Stimulated activated CD4-positive, alpha-beta T cell treated with anti-CD3 and anti-CD28 coated beads, Interleukin-4, amount 100 ng/mL, for 24 hours (primary cell): ENCODE measurements at regions not wholly inside any gene's neighbourhood (a gene's known extent, or its start where the extent isn't known, plus 50 kb on each side); places are given as distances from the start of the nearest gene placed in this dataset.
"Not testable (repeated sequence)": the region's sequence is repeated elsewhere in the genome, so short reads cannot be mapped to it uniquely, and the experiment has no call there.

Experiments used
- DNase-seq: peaks from one replicate; pipeline ENCODE4 v3.0.0-alpha.2; 2020

DNA sequence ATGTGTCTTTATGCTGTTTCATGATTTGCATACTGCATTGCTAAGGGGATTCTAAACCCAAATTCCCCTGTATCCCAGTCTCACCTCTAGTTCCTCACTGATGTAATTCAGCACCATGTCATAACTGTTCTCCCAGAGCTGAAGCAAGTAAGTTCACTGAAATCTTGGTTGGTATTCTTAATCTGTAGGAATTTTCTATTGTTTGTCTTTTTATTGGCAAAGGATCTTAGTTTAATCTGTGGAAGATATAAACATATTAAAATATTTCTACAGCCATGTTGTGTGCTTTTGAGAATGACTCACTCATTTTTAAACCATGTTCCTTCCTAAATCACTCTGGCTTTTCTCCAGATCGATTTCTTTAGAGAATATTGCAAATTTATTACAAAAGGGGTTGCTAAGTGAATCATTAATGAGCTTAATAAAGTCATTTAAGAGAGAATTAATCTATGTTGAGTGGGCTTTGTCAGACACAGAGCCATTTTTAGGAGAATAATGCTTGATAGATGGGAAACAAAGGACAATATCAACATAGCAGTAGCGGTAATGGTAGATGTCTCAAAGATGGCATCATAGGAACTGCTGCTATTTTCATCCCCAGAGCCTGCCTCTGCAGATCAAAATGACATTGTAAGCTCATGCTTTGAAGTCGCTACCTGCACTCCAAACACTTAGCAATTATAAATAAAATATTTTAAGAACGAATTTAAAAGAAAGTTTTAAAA is 110.0 kb downstream of the ENC1 start:
- DNase-seq: no peak

DNA sequence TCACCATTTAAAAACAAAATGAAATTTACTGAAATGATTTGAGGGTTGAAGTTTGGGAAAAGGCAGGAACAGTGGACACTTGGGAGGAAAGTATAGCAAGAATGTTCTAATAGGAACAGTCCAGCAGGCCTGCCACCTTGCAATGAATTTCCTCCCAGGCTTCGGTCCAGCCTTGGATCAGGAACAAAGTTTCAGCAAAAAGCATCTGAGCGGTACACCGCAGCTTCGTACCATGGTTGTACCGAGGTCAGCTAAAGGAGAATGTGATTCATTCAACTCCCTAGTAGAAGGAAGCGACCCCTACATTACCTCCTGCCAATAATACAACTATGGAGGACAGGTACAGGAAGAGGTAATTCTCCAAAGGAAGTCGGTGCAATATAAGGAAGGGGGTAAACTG is 111.4 kb downstream of the ENC1 start:
- DNase-seq: no peak

DNA sequence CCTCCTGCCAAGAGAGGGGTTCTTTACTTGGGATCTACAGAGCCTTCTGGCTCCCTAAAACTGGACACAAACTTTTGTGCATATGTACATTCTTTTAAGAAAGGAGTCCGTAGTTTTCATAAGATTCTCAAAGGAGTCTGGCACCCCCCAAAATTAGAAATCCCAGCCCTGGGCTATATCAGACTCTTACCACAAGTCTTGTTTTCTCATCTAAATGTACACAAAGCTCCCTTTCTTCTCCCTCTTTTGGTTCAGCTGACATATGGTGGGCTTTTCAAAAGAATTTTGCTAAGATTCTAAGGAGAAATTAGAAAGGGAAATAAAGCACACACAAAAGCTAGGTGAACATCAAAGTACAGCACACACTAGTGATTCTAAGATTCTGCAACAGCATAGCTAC is 114.4 kb downstream of the ENC1 start:
- no peak for DNase-seq

DNA sequence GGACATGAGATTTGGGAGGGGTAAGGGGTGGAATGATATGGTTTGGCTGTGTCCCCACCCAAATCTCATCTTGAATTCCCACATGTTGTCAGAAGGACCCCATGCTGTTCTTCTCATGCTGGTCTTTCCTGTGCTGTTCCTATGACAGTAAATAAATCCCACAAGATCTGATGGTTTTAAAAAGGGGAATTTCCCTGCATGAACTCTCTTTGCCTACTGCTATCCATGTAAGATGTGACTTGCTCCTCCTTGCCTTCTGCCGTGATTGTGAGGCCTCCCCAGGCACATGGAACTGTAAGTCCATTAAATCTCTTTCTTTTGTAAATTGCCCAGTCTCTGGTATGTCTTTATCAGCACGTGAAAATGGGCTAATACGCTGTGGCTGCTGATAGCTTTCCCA is 115.8 kb downstream of the ENC1 start:
- DNase-seq: not testable (repeated sequence)

DNA sequence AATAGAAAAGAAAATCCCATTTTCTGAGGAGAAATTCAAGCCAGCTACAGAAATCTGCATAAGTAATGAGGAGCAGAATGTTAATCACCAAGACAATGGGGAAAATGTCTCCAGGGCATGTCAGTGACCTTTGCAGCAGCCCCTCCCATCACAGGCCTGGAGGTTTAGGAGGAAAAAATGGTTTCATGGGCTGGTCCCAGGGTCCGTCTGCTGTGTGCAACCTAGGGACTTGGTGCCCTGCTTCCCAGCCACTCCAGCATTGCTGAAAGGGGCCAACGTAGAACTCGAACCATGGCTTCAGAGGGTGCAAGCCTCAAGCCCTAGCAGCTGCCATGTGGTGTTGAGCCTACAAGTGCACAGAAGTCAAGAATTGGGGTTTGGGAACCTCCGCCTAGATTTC is 116.8 kb downstream of the ENC1 start:
- DNase-seq: not testable (repeated sequence)

DNA sequence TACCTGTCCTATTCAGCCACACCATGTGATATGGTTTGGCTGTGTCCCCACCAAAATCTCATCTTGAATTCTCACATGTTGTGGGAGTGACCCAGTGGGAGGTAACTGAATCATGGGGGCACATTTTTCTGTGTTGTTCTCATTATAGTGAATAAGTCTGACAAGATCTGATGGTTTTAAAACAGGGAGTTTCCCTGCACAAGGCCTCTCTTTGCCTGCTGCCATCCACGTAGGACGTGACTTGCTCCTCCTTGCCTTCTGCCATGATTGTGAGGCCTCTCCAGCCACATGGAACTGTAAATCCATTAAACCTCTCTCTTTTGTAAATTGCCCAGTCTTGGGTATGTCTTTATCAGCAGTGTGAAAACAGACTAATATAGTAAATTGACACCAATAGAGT is 117.7 kb downstream of the ENC1 start:
- not testable (repeated sequence) for DNase-seq

DNA sequence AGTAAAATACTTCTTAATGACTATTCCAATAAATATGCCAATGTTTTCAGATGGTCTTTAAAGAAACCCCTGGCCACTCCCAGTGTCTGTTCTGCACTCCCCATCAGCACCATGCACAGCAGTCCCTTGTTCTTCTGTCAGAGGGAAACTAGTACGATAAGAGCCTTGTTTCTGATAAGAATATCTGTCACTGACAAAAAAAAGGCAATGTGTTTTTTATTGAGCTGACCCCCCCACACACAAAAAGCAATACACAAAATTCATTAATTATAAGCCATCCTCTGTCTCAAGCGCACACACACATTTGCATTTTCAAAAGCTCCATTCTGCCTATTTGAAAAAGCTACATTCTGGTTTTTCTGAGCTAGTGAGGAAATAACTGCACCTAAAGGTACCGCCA is 119.1 kb downstream of the ENC1 start:
- no peak for DNase-seq

DNA sequence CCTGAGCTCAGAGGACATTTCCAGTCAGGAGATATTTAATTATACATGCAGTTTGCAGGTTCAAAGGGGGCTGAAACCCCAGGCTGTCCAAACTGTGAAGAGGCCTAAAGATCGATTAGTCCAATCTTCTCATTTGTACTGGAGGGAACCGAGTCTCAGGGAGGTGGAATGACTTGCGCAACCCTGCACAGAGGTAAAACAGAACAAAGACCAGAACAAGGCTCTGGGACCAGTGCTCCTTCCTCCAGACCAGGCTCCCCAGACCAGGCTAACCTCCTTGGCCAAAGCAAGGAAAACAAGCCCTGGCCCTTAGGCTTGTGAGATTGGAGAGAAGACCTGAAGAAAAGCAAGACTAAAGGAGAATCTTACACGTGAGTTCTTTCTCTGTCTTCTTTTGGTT is 120.8 kb downstream of the ENC1 start:
- no peak for DNase-seq

DNA sequence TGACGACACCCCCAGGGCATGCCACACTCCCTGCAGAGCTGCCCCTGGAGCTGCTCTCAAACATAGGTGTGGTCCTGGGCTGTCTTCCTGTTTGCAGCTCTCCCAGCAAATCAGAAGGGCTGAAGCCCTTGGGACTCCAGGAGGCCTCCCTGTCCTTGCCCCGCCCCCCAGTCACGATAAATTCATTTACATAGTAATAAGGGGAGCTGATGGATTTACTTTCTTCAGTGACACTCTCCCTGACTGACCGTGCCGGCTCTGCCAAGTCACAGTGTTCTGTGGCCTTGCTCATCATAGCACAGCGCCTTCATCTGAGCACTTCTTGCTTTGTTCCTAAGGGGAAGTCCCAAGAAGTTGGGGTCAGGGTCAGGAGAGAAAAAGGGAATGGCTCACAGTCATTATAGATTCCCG is 121.4 kb downstream of the ENC1 start:
- no peak for DNase-seq

DNA sequence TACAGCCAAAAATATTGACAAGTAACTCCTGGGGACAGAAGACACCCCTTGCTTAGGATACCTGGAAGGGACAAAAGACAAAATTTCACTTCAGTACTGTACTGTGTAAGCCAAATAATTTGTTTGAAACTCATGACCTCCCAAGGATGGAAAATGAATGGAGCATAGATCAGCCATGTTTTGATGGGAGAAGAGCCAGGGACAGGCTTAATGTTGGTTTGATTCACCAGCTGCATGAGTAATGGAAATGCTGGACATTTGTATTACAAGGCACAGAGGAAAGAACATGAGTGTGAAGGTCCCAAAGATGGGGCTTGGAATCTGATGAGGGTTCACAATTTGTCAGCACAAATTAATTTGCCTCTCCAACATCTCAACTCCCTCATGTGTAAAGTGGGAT is 122.8 kb downstream of the ENC1 start:
- DNase-seq: no peak

DNA sequence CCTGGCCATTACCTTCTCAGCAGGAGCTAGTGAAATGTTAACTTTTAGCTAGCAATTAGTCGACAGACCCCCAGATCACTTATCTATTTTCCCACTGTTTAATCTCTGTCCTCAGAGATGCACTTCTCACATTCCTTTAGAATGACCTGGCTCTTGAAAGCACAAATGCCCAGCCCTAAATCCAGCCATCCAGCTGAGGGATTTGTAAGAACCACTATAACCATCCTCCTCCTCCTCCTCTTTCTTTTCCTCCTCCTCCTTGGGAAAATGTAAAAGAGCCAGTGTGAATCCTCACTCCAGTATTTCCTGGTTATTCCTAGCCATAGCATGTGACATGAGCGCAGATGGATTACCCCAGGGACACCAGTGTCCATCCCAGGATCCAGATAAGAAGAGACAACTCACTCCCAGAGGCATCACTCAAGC is 124.3 kb downstream of the ENC1 start:
- DNase-seq: no peak

DNA sequence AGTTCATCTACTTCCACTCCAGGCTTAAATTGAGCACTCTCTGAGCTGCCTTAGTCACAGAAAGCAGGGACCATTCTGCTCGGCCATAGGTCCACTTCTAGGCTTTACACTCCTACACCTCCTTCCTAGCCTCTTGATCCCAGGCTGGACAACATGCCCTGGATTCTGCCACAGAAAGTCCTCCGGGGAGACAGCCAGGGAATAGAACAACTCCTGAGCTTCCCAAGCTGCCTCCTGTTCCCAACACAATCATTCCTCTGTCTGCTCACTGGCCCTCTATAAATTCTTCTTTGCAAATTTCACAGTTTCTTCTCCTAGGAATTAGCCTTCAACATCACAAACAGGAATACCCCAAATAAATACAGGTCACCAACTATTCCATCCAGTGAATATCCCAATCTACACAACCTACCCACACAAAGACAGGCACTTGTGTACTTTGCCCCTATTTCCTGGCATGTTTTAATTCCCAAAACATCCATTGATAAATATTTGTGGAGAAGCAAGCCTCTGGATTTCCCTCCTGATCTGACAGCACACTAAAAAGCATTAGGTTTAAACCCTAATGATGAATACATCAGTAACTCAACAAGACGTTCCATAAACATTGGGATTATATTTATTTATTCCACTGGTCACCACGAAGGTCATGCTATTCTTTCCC is 125.5 kb downstream of the ENC1 start:
- no peak for DNase-seq

DNA sequence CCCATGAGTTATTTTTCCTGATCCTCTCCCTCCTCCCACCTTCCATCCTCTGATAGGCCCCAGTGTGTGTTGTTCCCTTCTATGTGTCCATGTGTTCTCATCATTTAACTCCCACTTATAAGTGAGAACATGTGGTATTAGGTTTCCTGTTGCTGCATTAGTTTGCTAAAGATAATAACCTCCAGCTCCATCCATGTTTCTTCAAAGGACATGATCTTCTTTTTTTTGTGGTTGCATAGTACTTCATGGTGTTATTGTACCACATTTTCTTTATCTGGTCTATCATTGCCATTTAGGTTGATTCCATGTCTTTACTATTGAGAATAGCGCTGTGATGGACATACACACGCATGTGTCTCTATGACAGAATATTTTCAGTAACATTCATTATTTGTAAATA is 128.8 kb downstream of the ENC1 start:
- DNase-seq: not testable (repeated sequence)

DNA sequence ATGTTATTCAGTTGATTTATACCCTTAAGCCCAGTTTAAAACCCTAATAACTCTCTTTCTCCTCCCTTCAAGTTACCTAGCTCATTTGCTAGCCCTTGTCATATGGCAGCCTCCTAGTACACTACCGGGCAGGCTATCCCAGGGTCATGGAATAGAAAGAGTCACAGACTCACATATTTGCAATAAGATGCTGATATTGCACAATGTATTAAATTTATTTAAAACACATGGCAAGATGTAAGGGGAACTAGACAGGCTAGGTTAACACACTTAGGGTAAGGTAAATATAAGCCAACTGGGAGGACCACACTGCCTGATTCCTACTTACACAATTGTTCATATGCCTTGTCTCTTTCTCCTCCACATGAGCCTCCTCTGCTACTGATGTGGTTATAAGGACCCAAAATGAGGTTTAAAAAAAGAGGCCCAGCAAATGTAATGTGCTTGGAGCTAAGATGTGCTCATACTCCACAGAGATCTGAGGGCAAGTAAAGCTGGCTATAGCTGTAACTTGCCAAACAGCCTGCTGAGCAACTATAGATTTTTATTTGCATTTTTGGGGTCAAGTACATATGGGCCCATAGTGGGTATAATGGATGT is 130.0 kb downstream of the ENC1 start:
- no peak for DNase-seq

DNA sequence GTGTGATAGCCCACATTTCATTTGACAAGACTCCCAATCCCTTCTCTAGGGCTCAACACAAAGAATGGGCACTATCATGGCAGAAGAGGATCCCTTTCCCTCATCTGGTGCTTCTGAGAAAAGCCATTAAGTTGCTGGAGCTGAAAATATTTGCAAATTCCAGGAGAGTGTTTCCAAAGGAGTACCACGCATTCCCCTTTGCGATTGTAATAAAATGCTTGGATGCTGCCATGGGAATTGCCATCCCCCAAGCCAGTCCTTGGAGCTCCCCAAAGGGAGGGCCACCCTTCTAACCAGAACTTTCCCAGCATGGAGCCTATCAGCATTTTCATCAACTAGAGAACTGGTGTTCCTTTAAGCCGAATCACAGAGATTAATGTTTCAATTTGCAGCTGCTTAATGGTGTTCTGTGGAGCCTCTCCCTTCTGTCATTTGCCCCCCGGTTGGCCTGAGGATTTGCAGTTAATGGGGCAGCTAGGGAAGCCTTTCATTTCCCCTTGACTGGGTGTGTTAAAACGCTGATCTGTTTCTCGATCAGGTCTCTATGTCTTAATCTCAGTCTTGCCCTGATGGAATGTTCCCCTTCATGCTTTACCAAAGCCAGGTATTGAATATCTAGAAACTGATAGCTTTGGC is 133.0 kb downstream of the ENC1 start:
- no peak for DNase-seq

DNA sequence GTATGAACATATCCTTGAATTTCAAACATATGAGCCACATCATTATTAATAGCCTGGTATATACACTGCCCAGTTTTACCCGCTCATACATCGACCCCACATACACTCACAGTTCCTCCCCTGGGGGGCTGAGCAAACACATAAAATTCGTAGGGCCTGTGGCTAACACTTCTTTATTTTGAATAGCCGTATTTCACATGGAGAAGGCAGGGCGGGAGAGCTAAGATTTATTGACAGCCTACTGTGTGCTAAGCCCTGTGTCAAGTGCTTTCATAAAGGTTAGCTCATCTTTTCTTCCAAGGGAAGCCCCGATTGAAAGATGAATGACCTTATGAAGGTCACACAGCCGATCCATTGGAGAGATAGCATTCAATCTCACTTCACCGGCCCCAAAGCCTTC is 134.4 kb downstream of the ENC1 start:
- no peak for DNase-seq

DNA sequence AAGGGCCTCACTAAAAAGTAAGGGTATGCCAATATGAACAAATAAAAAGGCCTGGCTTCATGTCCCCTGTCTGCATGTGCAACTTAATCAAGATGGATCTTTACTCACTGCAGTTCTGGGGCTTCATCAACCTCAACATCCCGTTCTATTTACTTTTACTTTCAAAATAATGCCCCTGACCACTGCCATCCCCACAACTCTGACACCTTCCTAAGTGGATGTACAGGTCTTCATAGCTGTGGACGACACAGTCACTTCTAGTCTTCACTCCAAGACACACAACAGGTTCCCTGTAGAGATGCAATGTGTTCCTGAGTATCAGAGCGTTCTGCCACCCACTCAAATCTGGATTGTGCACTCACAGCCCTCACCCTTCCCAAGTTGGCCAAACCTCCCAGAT is 136.1 kb downstream of the ENC1 start:
- DNase-seq: no peak

DNA sequence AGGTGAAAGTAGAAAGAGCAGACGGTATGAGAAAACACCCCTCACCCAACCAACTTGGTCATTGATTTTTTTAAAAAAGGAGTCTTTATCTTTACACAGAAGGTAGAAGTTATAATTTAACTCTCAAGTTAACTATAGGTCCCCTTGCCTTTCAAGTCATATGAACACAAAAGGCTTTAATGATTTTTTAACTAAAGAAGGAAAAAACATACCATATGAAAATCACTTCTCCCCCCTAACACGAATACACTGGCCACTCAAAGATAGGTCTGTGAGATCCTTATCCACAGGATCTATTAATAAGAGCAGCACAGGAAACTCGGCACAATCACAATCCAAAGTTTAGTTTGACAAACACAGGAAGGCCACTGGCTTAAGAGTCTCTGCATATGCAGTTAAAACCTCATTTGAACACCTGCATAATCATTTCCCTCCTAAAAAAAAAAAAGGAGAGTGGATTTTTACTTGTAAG is 138.0 kb downstream of the ENC1 start:
- DNase-seq: no peak

DNA sequence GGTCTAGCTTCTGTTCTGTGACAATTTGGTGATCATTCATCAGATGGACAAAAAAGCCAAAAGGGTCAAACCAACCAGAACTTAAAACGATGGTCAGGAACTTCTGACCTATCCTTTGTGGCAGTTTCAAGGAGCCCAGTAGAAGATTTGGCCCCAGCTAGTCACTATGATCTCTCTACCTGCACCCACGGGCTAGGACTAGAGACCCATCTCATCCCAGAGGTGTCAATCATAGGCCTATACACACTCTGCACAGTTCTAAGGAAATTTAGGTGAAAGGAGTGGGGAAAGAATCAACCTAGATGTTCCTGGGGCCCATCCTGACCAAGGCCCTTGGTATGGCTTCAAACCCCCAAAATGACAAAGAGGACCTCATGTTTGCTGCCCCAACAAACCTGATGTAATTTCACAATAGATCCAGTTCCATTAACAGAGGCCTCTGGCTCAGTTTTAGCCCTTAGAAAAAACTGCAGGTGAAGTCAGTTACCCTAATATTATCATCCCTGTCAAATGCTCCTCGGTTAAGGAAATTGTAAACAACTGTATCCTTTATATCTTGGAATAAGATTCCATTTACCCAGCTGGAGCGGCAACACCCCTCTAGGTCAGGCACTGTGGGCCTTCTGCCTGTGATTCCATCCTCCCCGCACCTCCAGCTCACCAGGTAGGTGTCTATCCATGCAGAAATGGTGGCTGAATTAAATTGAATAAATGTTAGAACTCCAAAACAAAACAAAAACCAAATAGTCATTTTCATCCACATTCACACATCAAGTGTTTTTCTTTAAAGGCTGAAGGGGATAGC is 138.7 kb downstream of the ENC1 start:
- DNase-seq: no peak

DNA sequence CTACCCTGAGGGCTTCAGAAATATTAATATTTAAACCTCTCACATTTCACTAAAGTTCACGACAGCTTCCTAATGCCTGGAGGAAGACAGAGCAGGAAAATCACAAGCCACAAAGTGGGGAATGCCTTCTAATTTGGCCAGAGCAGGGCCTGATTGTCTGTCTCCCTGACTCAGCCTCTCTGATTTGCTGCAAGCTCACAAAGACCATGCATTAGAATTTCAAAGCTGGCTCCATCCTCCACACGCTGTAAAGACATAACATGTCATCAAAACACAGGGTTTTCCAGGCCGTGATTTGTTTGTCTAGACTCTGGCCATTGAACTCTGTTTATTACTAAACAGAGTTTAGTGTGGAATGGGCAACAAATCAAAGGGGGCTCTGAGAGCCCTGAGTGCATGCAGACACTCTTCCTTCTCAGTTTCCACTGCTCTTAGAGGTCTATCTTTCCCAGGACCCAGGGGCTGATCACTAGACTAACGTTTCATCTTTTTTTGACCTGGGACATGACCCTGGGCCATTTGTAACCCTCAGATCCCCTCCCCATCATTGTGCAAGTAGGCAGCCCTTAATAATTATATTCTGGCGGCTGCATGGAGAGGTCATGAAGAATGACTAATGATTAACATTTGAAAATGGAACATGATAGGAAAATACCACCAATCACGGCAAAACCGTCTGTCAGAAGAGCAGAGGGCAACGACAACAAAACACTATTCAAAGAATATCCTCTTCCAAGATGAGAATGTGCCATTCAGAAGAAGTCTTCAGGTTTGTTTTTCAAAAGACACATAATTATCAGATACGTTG is 140.2 kb downstream of the ENC1 start:
- no peak for DNase-seq

DNA sequence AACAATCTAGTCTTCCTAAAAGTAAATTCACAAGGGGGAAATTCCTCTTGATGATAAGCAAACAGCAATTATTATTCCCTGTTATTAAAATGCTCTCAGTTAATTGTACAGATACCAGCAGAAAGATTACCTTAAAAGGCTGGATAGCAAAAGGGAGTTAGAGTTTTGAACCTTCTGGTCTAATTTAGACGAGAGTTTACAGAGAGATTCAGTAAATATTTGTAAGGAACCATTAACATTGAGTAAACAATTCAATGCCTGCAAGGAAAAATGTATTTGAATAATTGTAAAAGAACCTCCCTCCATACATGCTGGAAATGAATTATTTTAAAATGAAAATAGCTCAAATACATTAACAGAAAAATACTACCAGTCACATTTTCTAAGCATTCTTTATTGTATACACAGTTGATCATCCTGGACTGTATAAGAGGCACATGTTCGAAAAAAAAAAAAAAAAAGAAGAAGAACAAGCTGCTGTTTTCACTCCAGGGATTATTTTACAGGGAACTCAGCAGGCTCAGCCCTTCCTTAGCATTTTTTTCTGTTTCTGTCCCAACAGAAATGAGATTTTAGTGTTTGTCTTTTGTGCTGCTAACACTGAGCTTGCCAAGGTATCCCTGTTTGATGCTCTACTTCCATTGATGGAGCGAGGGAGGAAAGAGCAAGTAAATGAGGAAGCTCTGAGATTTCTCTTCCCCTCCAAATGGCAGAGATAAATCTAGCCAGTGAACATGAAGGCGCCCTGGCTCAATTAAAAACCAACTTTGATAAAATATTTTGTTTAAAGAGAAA is 141.1 kb downstream of the ENC1 start:
- no peak for DNase-seq
